ENCODE measurements at regions not wholly inside any gene's neighbourhood (a gene's known extent, or its start where the extent isn't known, plus 50 kb on each side); places are given as distances from the start of the nearest gene placed in this dataset.

- H2AFZ ChIP-seq (ENCODE audit: low read depth, low read length), result no peak overlapping the region
- TF ChIP-seq CTCF (IDR thresholded peaks at IDR 0.05; ENCODE audit: low read depth, low read length), result no peak
- TF ChIP-seq EZH2phosphoT487 (IDR thresholded peaks at IDR 0.05; ENCODE audit: low read depth), result no peak
Observed at GRCh38 chr5:8695902-8696845, 827.2 kb downstream of the MTRR start.

GRCh38 chr5:8700222-8700621 is 831.3 kb downstream of the MTRR start:
- H2AFZ ChIP-seq (ENCODE audit: low read depth, low read length), result no peak overlapping the region
- no peaks in the 10 kb centered on the region for H3K27me3 ChIP-seq (ENCODE audit: low read depth, low read length)
- no peaks in the 10 kb centered on the region for H3K4me1 ChIP-seq (ENCODE audit: low read length)
- no peaks in the 10 kb centered on the region for H4K20me1 ChIP-seq (ENCODE audit: insufficient read depth, low read length)
- H3K9me3 ChIP-seq (ENCODE audit: insufficient read depth, low read length), result no peaks in the 10 kb centered on the region
- no peak overlapping the region for H3K4me2 ChIP-seq (ENCODE audit: low read length)
- H3K4me3 ChIP-seq (ENCODE audit: low read length), result no peak overlapping the region
- H3K9ac ChIP-seq (ENCODE audit: low read length), result no peak overlapping the region
- H3K79me2 ChIP-seq (ENCODE audit: low read length), result no peaks in the 10 kb centered on the region
- no peak overlapping the region for H3K27ac ChIP-seq (ENCODE audit: low read length)
- TF ChIP-seq CTCF (IDR thresholded peaks at IDR 0.05; ENCODE audit: low read depth, low read length), result no peak
- TF ChIP-seq EZH2phosphoT487 (IDR thresholded peaks at IDR 0.05; ENCODE audit: low read depth), result no peak
- H3K36me3 ChIP-seq (replicated peaks; ENCODE audit: low read depth, low read length), result no peaks in the 10 kb centered on the region

More at GRCh38 chr5:8695902-8696845, 827.2 kb downstream of the MTRR start:
- no peak overlapping the region for H3K4me3 ChIP-seq (ENCODE audit: low read length)
- no peaks in the 10 kb centered on the region for H4K20me1 ChIP-seq (ENCODE audit: insufficient read depth, low read length)
- no peak overlapping the region for H3K4me2 ChIP-seq (ENCODE audit: low read length)
- no peak overlapping the region for H3K9ac ChIP-seq (ENCODE audit: low read length)
- no peaks in the 10 kb centered on the region for H3K36me3 ChIP-seq (replicated peaks; ENCODE audit: low read depth, low read length)
- no peak overlapping the region for H3K27ac ChIP-seq (ENCODE audit: low read length)
- no peaks in the 10 kb centered on the region for H3K79me2 ChIP-seq (ENCODE audit: low read length)
- peaks cover 16% of the 10 kb centered on the region; the same call in 1 of the 2 replicates for H3K4me1 ChIP-seq (ENCODE audit: low read length)
- no peaks in the 10 kb centered on the region for H3K27me3 ChIP-seq (ENCODE audit: low read depth, low read length)
- H3K9me3 ChIP-seq (ENCODE audit: insufficient read depth, low read length), result no peaks in the 10 kb centered on the region

GRCh38 chr5:8700671-8701070 is 831.7 kb downstream of the MTRR start:
- no peaks in the 10 kb centered on the region for H4K20me1 ChIP-seq (ENCODE audit: insufficient read depth, low read length)
- no peak overlapping the region for H2AFZ ChIP-seq (ENCODE audit: low read depth, low read length)
- H3K4me1 ChIP-seq (ENCODE audit: low read length), result no peaks in the 10 kb centered on the region
- no peak overlapping the region for H3K4me3 ChIP-seq (ENCODE audit: low read length)
- H3K27ac ChIP-seq (ENCODE audit: low read length), result no peak overlapping the region
- no peaks in the 10 kb centered on the region for H3K36me3 ChIP-seq (replicated peaks; ENCODE audit: low read depth, low read length)
- no peak overlapping the region for H3K9ac ChIP-seq (ENCODE audit: low read length)
- no peaks in the 10 kb centered on the region for H3K79me2 ChIP-seq (ENCODE audit: low read length)
- TF ChIP-seq CTCF (IDR thresholded peaks at IDR 0.05; ENCODE audit: low read depth, low read length), result no peak
- no peak for TF ChIP-seq EZH2phosphoT487 (IDR thresholded peaks at IDR 0.05; ENCODE audit: low read depth)
- no peaks in the 10 kb centered on the region for H3K27me3 ChIP-seq (ENCODE audit: low read depth, low read length)
- no peaks in the 10 kb centered on the region for H3K9me3 ChIP-seq (ENCODE audit: insufficient read depth, low read length)
- no peak overlapping the region for H3K4me2 ChIP-seq (ENCODE audit: low read length)

DNA sequence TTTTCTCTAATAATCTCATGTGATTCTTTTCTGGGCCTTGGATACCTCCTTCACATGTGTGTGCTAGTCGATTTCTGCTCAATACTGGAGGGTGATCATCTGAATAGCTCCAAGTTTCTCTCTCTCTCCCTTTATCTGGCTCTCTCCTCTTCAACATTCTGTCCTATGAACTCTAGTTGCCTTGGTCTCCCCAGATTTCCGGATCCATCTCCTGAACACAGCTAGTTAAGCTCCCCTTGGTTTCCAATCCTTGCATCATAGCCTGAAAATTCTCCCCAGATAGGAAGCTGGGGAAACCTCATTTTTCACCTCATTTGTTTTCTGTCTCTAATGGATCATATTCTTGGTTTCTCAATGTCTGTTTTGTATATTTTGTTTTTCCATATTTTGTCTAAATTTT is 832.3 kb downstream of the MTRR start:
- no peaks in the 10 kb centered on the region for H4K20me1 ChIP-seq (ENCODE audit: insufficient read depth, low read length)
- H3K9me3 ChIP-seq (ENCODE audit: insufficient read depth, low read length), result no peaks in the 10 kb centered on the region
- no peak for TF ChIP-seq EZH2phosphoT487 (IDR thresholded peaks at IDR 0.05; ENCODE audit: low read depth)
- TF ChIP-seq CTCF (IDR thresholded peaks at IDR 0.05; ENCODE audit: low read depth, low read length), result no peak
- no peaks in the 10 kb centered on the region for H3K4me1 ChIP-seq (ENCODE audit: low read length)
- no peak overlapping the region for H3K4me3 ChIP-seq (ENCODE audit: low read length)
- H2AFZ ChIP-seq (ENCODE audit: low read depth, low read length), result no peak overlapping the region
- H3K27me3 ChIP-seq (ENCODE audit: low read depth, low read length), result no peaks in the 10 kb centered on the region
- H3K79me2 ChIP-seq (ENCODE audit: low read length), result no peaks in the 10 kb centered on the region
- H3K9ac ChIP-seq (ENCODE audit: low read length), result no peak overlapping the region
- H3K36me3 ChIP-seq (replicated peaks; ENCODE audit: low read depth, low read length), result no peaks in the 10 kb centered on the region
- no peak overlapping the region for H3K4me2 ChIP-seq (ENCODE audit: low read length)
- H3K27ac ChIP-seq (ENCODE audit: low read length), result no peak overlapping the region
